Colonic mucosa (tissue), 4 donors: ENCODE measurements at regions not wholly inside any gene's neighbourhood (a gene's known extent, or its start where the extent isn't known, plus 50 kb on each side); places are given as distances from the start of the nearest gene placed in this dataset.

Experiments
- DNase-seq: peaks from one replicate; pipeline ENCODE4 v3.0.0-alpha.2; 2020
- H3K27ac ChIP-seq: fragments of 200-600 bp; one replicate; pipeline ENCODE4 v1.8.0; 2021
- H3K27me3 ChIP-seq: fragments of 200-600 bp; one replicate; pipeline ENCODE4 v1.8.0; 2021
- H3K36me3 ChIP-seq: fragments of 200-600 bp; one replicate; pipeline ENCODE4 v1.8.0; 2021
- H3K4me1 ChIP-seq: fragments of 200-600 bp; one replicate; pipeline ENCODE4 v1.8.0; 2021; ENCODE audit warnings: mild to moderate bottlenecking
- H3K4me3 ChIP-seq: fragments of 200-600 bp; one replicate; pipeline ENCODE4 v1.8.0; 2021
- H3K9ac ChIP-seq, 2 donors: one replicate each; pipeline ENCODE4 v1.7.0; 2013; ENCODE audit warnings: control low read depth in 2 of 2, low read depth in 2 of 2, low read length in 2 of 2
- H3K9me3 ChIP-seq: fragments of 200-600 bp; one replicate; pipeline ENCODE4 v1.8.0; 2021
- intact Hi-C: fragments of 100-400 bp; cut with DNase I; formaldehyde crosslinking; loops from one replicate; pipeline ENCODE4 v1.14.1; 2022
- TF ChIP-seq, protein P1 (sequence below): fragments of 200-600 bp; IDR thresholded peaks from one replicate; pipeline ENCODE4 v1.8.0; 2022; ENCODE audit warnings: antibody characterized with exemption, mild to moderate bottlenecking
- donor health status: healthy.
- donor health status: DM: no; HTN: no; CAD: no.
- donor health status: DM: no; HTN: no; CAD: no.

GRCh38 chrX:4379071-4379470, 665.6 kb upstream of the PRKX start:
- DNase-seq = no peak
- Histone ChIP-seq H3K27me3 (no peaks in the 10 kb centered on the region), H3K27ac (no peak overlapping the region), H3K4me1 (no peaks in the 10 kb centered on the region), H3K36me3 (no peaks in the 10 kb centered on the region), H3K9ac (no peak overlapping the region), H3K9me3 (no peaks in the 10 kb centered on the region), H3K4me3 (no peak overlapping the region)
- TF ChIP-seq, protein P1, sequence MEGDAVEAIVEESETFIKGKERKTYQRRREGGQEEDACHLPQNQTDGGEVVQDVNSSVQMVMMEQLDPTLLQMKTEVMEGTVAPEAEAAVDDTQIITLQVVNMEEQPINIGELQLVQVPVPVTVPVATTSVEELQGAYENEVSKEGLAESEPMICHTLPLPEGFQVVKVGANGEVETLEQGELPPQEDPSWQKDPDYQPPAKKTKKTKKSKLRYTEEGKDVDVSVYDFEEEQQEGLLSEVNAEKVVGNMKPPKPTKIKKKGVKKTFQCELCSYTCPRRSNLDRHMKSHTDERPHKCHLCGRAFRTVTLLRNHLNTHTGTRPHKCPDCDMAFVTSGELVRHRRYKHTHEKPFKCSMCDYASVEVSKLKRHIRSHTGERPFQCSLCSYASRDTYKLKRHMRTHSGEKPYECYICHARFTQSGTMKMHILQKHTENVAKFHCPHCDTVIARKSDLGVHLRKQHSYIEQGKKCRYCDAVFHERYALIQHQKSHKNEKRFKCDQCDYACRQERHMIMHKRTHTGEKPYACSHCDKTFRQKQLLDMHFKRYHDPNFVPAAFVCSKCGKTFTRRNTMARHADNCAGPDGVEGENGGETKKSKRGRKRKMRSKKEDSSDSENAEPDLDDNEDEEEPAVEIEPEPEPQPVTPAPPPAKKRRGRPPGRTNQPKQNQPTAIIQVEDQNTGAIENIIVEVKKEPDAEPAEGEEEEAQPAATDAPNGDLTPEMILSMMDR = no peak
- intact Hi-C loops = no loop called here

- DNase-seq = no peak
- Histone ChIP-seq H3K36me3 (no peaks in the 10 kb centered on the region), H3K4me3 (no peak overlapping the region), H3K9ac (no peak overlapping the region), H3K27ac (no peak overlapping the region), H3K4me1 (no peaks in the 10 kb centered on the region), H3K27me3 (no peaks in the 10 kb centered on the region), H3K9me3 (no peaks in the 10 kb centered on the region)
- intact Hi-C loops = no loop called here
- TF ChIP-seq, protein P1 = no peak
Measured at GRCh38 chrX:4373791-4374190, 660.3 kb upstream of the PRKX start.

DNA sequence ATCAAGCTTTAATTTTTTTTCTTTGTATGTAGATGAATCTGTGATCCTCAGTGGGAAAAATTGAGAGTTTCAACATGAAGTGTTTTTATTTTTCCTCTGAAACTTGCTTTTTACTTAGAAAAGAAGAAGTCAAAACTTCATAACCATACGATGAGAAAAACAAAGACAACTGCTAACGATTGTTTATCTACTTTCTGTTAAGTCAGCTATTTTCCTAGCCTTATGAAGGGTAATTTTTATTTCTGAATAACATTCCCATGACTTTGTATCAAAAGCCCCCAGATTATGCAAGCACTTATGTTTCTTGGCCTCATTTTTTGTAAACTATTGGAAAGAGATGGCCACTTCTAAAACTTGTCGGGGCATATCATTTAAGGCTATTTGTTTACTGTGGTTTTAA, 645.1 kb upstream of the PRKX start:
- Histone ChIP-seq H3K9ac (no peak overlapping the region), H3K27me3 (no peaks in the 10 kb centered on the region), H3K27ac (no peak overlapping the region), H3K9me3 (no peaks in the 10 kb centered on the region), H3K4me1 (no peaks in the 10 kb centered on the region), H3K36me3 (no peaks in the 10 kb centered on the region), H3K4me3 (no peak overlapping the region)
- TF ChIP-seq, protein P1 = no peak
- intact Hi-C loops = no loop called here
- no peak for DNase-seq

DNA sequence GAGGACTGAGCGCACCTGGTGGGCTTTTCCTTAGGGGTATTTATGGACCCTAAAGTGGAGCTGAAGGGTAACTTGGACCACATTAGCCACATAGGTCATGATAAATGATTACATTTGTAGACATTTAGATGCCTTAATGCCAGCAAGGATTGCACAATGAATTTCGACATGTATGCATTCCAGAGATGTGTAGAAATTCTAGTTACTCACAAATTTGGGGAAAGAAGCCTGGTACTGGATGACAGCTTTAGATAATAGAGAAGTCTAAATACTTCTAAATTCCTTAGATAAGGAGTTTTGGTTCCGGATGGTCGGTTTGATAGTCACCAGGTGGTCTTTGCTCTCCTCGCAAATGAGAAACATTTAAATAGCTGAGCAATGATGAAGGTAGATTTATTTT, 609.5 kb upstream of the PRKX start:
- intact Hi-C loops = no loop called here
- H3K4me3 ChIP-seq = no peak overlapping the region
- TF ChIP-seq, protein P1 = no peak
- H3K9ac ChIP-seq = no peak overlapping the region
- no peak for DNase-seq
- no peaks in the 10 kb centered on the region for H3K27me3 ChIP-seq
- no peak overlapping the region for H3K27ac ChIP-seq
- H3K4me1 ChIP-seq = no peaks in the 10 kb centered on the region
- H3K36me3 ChIP-seq = no peaks in the 10 kb centered on the region
- no peaks in the 10 kb centered on the region for H3K9me3 ChIP-seq

DNA sequence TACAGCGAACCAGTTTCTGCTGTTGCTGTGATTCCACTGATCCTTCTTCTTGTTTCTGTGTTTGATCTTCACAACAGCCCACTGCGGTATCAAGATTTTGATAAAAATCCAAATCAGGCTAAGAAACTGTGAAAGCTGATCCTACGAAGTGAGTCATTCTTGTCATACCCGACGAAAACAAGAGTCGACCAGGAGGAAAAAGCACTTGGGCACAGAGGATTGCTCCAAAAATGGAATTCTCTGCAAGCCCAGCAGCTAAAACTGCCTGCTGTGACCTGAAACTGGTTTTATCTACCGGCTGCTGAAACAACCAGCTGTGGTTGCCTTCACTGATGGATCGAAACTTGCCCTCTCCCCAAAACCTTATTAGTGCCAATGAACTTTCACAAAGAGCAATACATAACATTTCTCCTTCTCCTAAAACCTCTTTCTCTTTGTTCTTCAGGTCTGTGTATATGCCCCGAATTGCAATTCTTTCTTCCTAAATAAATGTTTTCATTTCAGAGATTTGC, 607.0 kb upstream of the PRKX start:
- Histone ChIP-seq H3K9ac (no peak overlapping the region), H3K4me3 (no peak overlapping the region), H3K27ac (no peak overlapping the region), H3K4me1 (no peaks in the 10 kb centered on the region), H3K36me3 (no peaks in the 10 kb centered on the region), H3K27me3 (no peaks in the 10 kb centered on the region), H3K9me3 (no peaks in the 10 kb centered on the region)
- intact Hi-C loops = no loop called here
- no peak for DNase-seq
- TF ChIP-seq, protein P1 = no peak

DNA sequence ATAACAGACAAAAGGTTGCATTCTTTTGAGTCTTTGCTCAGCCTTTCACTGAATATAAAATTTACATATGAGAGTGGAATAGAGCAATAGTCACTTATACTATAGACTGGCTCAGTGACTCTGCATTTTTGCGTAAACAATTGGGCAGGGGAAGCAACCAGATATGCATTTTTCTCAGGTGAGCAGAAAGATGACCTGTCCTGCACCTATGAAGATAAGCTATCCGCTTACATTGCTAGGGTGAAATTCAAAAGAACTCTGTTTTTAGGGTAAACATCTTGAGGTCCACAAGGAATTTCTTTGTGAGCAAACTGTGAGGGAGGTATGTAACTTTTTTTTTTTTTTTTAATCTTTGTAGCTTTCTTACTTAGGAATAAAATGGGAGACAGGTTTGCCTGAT, 602.4 kb upstream of the PRKX start:
- Histone ChIP-seq H3K4me1 (no peaks in the 10 kb centered on the region), H3K36me3 (no peaks in the 10 kb centered on the region), H3K9ac (no peak overlapping the region), H3K4me3 (no peak overlapping the region), H3K27ac (no peak overlapping the region), H3K27me3 (no peaks in the 10 kb centered on the region), H3K9me3 (no peaks in the 10 kb centered on the region)
- no peak for DNase-seq
- TF ChIP-seq, protein P1 = no peak
- intact Hi-C loops = no loop called here
